ENCODE measurements at regions not wholly inside any gene's neighbourhood (a gene's known extent, or its start where the extent isn't known, plus 50 kb on each side); places are given as distances from the start of the nearest gene placed in this dataset.

- TF ChIP-seq CTCF (IDR thresholded peaks at IDR 0.05) (no peak), POLR2A (IDR thresholded peaks at IDR 0.05) (no peak)
These were observed 182.1 kb downstream of the ETS2 start for GRCh38 chr21:38987633-38988508.

Data from body of pancreas (tissue), 4 donors.